ENCODE measurements at regions not wholly inside any gene's neighbourhood (a gene's known extent, or its start where the extent isn't known, plus 50 kb on each side); places are given as distances from the start of the nearest gene placed in this dataset.
A peak's percentile ranks its signal among the peaks of the same experiment; 100 is the strongest.
"Not testable (repeated sequence)": the region's sequence is repeated elsewhere in the genome, so short reads cannot be mapped to it uniquely, and the experiment has no call there.

DNA sequence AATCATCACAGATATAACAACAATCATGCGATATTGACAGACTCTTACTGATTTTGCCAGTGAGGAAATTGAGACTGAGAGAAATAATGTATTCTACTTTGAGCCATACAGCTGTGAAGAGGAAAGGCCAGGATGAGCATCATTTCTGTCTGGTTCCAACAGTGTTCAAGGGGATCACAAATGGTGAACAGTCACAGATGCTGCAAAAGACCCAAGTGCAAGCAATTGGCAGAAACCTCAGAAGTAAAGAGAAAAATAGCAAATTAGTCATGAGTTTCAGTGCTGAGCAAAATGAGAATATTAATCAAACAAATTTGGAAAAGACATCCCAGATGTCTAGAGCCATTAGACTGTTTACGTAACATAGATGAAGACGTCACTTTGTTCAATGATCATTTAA, 114.1 kb downstream of the RAB38 start:
- no peak for DNase-seq (ENCODE audit: low spot score)

DNA sequence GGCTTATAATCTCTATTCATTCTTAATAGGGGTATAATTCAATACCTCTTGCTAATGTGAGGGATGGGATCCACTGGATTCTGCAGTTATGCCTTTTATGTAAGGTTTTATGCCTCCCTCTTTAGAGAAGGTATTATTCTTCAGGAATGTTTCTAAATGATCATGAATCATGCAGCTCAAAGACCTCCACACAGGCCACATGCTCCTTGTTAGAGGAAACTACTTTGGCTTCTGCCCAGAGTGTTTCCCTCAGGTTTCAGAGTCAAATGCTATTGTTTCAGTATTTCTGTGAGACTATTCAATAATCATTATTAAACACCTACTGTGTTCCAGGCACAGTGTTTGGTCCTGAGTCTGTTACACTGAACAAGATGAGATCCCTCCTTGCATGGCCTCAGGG, 115.9 kb downstream of the RAB38 start:
- DNase-seq (ENCODE audit: low spot score): no peak

DNA sequence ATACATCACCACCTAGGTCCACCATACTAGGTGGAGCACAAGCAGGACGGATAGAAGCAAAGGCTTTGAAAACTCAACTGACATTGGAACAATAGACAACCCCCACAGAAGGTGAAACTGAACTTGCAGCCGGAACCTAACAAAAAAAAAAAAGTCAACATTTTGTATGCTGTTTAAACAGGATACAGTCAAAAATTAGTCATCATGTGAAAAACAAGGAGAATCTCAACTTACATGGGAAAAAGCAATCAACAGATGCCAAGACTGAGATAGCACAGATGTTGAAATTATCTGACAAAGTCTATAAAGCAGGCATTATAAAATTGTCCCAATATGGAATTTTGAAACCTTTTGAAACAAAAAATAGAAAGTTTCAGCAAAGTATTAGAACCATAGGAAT, 123.8 kb downstream of the RAB38 start:
- DNase-seq (ENCODE audit: low spot score): no peak

DNA sequence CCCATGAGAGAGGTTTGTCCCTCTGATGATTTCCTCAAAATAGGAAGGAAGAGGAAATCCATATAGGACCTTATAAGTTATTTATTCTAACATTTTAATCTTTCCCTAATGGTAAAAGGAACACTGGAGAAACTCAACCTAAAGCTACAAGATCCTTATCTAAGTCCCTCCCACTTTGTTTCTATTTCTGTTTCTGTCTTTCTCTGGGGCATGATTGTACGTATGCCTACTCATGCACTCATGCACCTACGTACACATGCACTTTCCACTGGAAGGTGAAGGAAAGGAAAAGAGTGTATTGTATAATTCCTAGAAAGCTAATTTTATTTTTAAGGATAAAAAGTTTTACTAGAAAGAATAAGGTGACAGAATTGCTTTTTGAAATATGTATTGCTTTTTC, 125.0 kb downstream of the RAB38 start:
- no peak for DNase-seq (ENCODE audit: low spot score)

DNA sequence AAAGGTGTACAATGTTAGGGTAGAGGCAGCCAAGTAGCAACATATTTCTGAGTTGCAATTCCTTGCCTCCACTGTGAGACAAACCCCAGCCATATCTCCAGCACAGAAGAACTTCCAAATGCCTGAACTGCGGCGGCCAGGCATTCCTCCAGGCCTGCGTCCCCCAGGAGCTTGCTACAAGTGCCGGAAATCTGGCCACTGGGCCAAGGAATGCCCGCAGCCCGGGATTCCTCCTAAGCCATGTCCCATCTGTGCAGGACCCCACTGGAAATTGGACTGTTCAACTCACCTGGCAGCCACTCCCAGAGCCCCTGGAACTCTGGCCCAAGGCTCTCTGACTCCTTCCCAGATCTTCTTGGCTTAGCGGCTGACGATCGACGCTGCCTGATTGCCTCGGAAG, 130.0 kb downstream of the RAB38 start:
- DNase-seq (ENCODE audit: low spot score): not testable (repeated sequence)

DNA sequence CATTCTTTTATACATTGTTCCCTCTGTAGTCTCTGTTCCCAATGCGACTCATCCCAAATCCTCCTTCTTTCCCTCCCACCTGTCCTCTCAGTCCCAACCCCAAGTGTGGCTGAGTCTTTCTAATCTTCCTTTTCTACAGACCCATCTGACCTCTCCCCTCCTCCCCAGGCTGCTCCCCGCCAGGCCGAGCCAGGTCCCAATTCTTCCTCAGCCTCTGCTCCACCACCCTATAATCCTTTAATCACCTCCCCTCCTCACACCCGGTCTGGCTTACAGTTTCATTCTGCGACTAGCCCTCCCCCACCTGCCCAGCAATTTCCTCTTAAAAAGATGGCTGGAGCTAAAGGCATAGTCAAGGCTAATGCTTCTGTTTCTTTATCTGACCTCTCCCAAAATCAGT, 130.6 kb downstream of the RAB38 start:
- not testable (repeated sequence) for DNase-seq (ENCODE audit: low spot score)

DNA sequence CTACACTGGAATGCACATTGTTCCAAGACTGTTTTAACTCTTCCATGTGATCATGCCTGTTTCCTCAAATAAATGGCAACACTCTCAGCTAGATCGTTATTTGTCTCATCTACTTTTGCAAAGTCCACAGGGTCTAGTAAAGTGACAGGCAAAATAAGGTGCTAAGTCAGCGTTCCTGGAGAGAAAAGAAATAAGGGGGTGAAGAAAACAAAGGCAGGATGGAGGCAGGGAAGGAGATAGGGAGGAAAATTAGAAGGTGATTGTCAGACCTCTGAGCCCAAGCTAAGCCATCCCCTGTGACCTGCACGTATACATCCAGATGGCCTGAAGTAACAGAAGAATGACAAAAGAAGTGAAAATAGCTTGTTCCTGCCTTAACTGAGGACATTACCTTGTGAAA, 132.1 kb downstream of the RAB38 start:
- no peak for DNase-seq (ENCODE audit: low spot score)

DNA sequence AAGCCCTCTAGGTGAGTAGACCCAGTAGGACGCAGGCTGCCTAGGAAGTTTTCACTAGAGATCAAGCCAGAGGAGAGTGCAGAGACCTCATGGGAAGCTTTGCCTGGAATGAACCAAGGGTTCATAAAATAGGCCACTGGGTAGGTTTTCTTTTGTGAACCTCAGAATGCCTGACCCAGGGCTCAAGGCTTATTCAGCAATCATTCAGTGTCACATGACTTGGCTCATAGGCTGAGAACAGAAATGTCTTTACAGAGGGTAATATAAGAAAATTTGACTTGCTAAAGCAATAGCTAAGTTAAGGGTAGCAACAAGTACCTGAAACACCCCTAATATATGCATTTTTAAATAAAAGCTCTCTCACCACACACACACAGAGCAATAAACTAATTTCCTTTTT, 132.6 kb downstream of the RAB38 start:
- no peak for DNase-seq (ENCODE audit: low spot score)

DNA sequence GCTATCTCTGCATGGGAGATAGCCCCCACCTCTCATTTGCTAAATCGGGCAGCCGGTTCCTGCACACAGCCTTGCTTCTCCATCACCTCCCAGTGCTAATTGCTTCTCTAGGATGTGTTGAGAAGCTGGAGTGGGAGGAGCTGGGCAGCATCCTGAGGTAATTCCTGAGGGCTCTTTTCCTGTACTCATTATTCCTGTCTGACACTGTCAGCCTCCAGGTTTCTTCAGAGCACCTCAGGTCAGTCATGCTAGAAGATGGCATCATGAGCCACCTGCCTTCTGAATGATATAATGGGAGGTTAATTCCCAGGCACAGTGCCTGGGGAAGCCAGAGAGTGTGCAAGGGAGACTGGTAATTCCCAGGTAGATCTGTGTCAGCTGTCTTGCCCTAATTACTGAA, 133.0 kb downstream of the RAB38 start:
- DNase-seq (ENCODE audit: low spot score): no peak

DNA sequence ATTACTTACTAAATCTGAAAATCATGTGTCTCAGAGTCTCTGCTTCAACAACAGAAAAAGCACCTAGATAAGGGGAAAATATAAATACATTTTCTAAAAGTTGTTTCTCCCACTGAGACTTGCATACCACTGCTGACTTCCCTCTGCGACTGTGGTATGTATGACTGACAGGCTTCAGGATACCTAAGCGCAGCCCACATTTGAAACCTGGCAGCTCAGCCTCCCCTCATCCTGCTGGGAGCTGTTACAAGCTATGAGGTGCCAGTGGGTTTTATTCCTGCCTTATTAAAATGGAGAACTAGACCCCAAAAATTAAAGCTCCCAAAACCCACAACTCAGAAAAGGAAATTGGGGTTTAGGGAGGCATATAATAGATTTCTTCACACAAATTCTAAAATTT, 133.6 kb downstream of the RAB38 start:
- DNase-seq (ENCODE audit: low spot score): no peak

DNA sequence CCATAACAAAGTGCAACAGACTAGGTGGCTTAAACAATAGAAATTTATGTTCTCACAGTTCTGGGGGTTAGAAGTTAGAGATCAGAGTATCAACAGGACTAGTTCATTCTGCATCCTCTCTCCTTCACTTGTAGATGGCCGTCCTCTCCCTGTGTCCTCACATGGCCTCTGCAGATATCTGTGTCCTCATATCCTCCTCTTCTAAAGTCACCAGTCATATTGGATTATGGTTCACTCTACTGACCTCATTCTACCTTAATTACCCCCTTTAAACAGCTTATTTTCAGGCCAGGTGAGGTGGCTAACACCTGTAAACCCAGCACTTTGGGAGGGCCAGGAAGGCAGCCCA, 135.1 kb downstream of the RAB38 start:
- DNase-seq (ENCODE audit: low spot score): no peak

DNA sequence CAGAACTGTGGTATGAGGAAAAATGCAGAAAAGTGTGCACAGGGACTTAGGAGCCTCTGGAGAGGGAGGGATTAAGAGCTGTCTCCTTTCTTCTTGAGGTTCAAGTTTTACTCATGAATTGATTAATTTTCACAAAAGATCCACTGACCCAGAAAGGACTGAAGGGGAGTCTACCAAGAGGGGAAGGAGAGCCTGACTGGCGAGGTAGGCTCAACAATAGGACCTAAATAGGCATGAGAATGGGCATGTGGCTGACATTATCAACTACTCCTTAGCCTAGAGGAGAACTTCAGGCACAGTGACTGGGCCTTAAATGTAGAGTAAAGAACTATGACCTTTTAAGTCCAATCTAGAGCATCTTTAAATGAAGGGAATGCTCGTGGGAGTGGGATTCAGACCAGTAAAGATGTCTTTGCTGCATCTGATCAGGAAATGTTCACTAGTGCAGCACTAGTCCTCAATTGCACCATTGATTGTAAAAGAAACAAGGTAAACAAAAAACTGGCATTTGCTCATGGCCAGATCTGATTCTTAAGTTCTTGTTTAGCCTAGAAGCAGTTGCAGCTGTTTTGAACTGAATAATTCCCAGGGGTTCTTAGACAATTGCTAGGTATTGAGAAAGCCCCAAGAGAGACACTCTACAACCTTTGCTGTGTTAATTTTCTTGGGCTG, 135.6 kb downstream of the RAB38 start:
- no peak for DNase-seq (ENCODE audit: low spot score)

DNA sequence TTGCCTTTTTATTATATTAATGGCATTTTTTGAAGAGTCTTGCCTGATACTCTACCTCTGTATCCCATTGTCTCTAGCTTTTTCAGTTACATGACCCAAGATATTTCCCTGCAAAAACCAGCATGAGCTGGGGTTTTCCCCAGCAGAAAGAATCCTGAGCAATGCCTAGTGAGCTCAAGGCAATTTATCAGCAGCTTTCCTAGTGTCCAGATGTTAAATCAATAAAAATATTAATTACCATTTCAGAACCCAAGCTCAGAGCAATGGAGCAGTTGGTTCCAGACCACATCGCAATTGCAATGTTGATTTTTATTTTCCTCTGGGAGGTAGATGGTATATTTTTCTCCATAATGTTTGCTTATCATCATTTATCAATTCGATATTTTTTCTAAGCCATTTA, 137.2 kb downstream of the RAB38 start:
- no peak for DNase-seq (ENCODE audit: low spot score)

DNA sequence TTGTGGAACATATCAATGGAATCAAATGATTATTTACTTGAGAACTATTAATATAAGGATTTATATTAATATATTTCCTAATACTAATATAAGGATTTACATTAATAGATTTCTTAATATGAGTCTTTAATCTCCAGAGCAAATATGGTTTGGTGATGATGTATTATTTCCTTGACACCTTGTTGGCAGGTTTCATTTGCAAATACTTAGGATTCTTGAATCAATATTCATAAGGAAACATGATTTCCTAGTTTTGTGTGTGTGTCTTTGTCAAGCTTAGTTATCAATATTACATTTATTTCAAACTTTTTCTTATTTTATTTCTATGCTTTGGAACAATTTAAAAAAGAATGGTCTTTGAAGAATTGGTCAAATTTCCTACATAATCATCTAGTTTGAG, 138.5 kb downstream of the RAB38 start:
- DNase-seq (ENCODE audit: low spot score): no peak

DNA sequence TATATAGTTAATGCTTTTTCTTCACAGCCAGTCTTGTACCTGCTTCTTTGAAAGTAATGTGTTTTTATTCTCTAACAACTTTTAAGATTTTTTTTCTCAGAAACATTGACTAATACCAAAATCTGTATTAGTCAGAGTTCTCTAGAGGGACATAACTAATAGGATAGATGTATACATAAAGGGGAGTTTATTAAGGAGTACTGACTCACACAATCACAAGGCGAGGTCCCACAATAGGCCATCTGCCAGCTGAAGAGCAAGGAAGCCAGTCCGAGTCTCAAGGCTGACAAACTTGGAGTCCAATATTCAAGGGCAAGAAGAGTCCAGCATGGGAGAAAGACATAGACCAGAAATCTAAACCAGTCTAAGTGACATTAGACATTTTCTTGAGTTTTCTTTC, 140.0 kb downstream of the RAB38 start:
- no peak for DNase-seq (ENCODE audit: low spot score)

DNA sequence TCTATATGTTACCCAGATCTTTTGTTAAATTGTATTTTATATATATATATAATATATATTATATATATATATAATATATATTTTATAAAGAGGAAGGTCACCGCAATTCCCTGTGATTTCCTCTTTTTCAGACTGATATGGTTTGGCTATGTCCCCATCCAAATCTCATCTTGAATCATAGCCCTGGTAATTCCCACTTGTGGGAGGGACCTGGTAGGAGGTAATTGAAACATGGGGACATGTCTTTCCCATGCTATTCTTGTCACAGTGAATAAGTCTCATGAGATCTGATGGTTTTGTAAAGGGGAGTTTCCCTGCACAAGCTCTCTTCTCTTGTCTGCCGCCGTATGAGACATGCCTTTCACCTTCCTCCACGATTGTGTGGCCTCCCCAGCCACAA, 157.6 kb downstream of the RAB38 start:
- DNase-seq (ENCODE audit: low spot score): no peak

DNA sequence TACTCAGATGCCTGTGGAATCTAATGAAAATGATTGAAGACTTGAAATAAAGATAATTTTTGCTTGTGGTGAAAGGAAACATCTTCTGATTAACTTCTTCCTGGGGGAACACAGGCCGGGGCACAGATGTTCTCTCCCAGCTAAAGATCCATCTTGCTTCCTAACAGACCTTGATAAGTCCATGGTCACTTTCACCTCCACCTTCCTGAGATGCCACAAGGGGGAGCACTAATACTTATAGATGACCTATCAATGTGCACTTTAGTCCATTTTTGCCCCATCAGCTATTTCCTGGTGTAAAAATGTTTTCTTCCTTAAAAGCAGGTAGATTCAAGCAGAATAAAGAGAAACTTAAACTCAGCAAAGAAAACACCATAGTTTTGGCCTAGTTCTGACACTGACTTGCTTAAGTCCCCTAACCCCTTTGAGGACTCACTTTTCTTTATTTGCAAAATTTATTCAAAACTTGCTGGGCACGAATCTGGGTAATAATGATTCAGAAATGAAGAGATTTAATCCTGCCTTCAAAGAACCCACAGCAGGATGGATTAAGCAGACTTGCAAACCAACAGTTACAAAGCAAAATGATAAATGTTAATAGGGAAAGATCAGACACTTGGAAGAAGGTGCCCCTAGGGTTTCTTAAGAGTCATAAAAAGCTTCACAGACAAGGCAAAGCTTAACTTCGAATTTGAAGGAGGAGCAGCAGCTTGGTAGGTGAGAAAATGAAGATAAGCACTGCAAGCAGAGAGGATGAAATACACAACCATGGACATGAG, 158.7 kb downstream of the RAB38 start:
- DNase-seq (ENCODE audit: low spot score): peak; percentile 53

DNA sequence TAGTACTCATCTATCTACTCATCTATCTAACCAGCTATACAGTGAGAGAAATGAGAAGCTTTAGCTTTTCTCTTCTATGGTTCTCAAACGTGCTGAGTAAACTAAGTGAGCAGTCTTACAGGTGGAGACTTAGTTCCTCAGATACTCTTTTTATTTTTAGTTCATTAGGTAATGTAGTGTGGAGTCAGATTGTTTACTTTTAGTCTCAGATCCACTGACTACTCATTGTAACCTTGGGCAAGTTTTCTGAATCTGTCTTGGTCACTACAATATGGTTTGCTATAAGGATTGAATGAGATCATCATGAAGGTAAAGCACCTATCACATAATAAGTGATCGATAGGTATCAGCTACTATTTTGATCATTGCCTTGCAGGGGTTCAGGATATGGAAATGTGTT, 160.1 kb downstream of the RAB38 start:
- DNase-seq (ENCODE audit: low spot score): no peak

DNA sequence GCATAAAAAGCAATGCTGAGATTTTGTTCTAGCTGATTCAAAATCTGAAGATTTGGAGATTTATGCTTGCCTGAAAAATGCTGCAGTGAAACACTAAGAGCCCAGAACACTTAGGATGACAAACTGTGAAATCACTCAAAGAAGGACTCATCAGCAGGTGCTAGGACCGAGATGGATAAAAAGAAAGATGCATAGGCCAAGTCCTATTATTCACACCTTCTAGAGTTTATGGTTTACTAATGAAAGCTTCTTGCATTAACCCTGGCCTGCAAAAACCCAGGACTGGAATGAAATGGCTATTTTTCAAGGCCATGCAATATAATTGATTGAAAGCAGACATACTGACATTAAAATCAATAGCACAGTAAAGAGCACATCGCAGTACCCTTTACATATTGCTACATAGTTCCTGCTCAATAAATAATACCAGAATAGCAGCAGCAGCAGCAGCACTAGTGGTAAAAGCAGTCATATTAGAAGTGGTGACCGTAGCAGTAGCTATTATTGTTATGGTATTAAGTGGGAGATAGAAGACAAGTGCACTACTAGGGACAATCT, 161.7 kb downstream of the RAB38 start:
- DNase-seq (ENCODE audit: low spot score): no peak

DNA sequence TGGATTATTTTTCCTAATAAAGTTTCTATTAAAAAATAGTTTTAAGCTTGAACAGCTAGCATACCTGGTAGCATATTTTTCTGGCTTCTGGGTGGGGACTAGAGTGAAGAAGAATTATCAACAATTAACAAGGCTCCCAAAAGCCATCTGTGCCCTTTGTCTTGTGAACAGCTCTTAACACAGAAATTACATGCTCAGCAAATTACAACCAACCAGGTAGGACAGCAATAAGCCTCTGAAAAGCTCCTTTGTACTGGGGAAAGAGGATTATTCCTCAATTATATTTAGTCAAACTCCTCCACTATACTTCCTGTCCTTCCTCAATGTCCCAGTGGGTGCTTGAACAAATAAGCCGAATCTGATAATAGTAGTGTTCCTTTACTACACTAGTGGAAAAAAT, 162.8 kb downstream of the RAB38 start:
- no peak for DNase-seq (ENCODE audit: low spot score)

DNA sequence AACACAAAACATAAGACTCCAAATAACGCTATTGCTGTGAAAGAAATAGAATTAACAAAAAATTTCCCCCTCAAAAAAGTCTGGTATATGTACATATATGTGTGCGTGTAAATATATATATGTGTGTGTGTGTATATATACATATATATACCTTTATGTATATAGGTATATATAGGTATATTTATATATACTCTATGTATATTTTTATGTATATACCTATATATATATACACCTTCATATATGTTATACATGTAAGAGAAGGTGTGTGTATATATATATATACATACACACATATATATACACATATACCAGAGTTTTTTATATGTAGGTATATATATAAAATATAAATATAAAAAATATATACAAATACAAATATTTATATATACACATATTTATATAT, 199.2 kb downstream of the RAB38 start:
- no peak for DNase-seq (ENCODE audit: low spot score)

DNA sequence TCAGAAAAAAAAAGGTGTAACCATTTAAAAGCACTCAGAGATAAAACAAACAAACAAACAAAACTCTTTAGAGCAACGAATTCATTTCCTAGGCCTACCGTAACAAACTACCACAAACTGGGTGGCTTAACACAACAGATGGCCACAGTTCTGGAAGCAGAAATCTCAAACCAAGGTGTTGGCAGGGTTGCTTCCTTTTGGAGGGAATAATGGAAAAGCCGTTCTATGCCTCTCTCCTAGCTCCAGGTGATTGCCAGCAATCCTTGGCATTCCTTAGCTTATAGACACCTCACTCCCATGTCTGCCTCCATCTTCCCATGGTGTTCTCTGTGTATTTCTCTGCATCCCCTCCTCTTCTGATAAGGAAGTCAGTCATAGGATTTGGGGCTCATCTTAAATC, 200.4 kb downstream of the RAB38 start:
- no peak for DNase-seq (ENCODE audit: low spot score)

DNA sequence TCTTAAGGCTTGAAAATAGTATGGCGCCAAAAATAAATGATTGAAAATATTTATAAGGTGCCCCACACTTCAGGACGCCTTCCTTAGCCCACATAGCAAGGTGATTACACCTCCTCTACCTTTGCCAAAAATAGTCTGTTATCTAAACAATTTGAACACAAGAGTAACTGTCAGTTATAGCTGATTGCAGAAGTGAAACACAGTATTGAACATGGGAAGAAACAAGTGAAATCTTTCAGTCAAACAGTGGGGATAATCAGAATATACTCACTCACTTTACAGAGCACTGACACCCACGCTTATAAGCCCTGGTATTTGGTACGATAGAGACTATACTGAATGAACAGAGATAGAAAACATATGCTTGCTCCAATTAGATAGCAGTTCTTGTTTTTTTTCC, 203.1 kb downstream of the RAB38 start:
- DNase-seq (ENCODE audit: low spot score): no peak

DNA sequence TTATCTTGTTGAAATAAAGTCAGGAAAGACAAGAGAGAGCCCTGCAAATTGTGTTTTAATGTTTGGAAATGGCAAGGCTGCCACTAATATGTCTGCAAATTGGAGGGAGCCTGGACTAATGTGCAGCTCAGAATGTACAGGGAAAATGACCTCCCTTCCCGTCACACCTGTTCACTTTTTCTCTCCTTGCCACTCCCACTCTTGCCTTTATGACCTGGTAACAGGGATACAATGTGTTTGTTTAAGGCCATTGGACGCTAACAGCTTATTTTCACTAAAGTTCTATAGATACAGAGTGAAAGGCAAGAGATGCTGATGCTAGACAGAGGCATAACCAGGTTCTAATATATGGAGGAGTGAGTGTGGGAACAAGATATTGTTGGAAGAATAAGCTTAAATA, 203.9 kb downstream of the RAB38 start:
- no peak for DNase-seq (ENCODE audit: low spot score)

Measured in CD4-positive, alpha-beta T cell treated with Interleukin-6 at 100 ng/mL for 8 hours (primary cell).